ENCODE measurements at regions not wholly inside any gene's neighbourhood (a gene's known extent, or its start where the extent isn't known, plus 50 kb on each side); places are given as distances from the start of the nearest gene placed in this dataset.

GRCh38 chr6:113077794-113078193 lies 730.7 kb downstream of the RFPL4B start:
- intact Hi-C loops (cut with micrococcal nuclease) = no loop called here

GRCh38 chr6:113078791-113079190 lies 731.7 kb downstream of the RFPL4B start:
- intact Hi-C loops (cut with micrococcal nuclease) = no loop called here

GRCh38 chr6:113082745-113083144 lies 735.6 kb downstream of the RFPL4B start:
- intact Hi-C loops (cut with micrococcal nuclease) = no loop called here

GRCh38 chr6:113083947-113084346 lies 736.8 kb downstream of the RFPL4B start:
- intact Hi-C loops (cut with micrococcal nuclease) = no loop called here

GRCh38 chr6:113089056-113089455 lies 741.9 kb downstream of the RFPL4B start:
- intact Hi-C loops (cut with micrococcal nuclease) = no loop called here

GRCh38 chr6:113092795-113093194 lies 745.7 kb downstream of the RFPL4B start:
- intact Hi-C loops (cut with micrococcal nuclease) = no loop called here

- intact Hi-C loops (cut with micrococcal nuclease) = no loop called here
Measured at GRCh38 chr6:113094779-113095178, 747.6 kb downstream of the RFPL4B start.

- intact Hi-C loops (cut with micrococcal nuclease) = no loop called here
Measured at GRCh38 chr6:113095841-113096240, 748.7 kb downstream of the RFPL4B start.

- intact Hi-C loops (cut with micrococcal nuclease) = no loop called here
Measured at GRCh38 chr6:113102761-113103160, 754.4 kb upstream of the MARCKS start.

GRCh38 chr6:113103634-113104361 lies 753.3 kb upstream of the MARCKS start:
- intact Hi-C loops (cut with micrococcal nuclease) = no loop called here

- intact Hi-C loops (cut with micrococcal nuclease) = no loop called here
Measured at GRCh38 chr6:113104541-113104940, 752.6 kb upstream of the MARCKS start.

- intact Hi-C loops (cut with micrococcal nuclease) = no loop called here
Measured at GRCh38 chr6:113104951-113105350, 752.2 kb upstream of the MARCKS start.

GRCh38 chr6:113110211-113110610 lies 746.9 kb upstream of the MARCKS start:
- intact Hi-C loops (cut with micrococcal nuclease) = no loop called here

GRCh38 chr6:113111550-113111949 lies 745.6 kb upstream of the MARCKS start:
- intact Hi-C loops (cut with micrococcal nuclease) = no loop called here

GRCh38 chr6:113112086-113112485 lies 745.1 kb upstream of the MARCKS start:
- intact Hi-C loops (cut with micrococcal nuclease) = no loop called here

- intact Hi-C loops (cut with micrococcal nuclease) = no loop called here
Measured at GRCh38 chr6:113115196-113115595, 741.9 kb upstream of the MARCKS start.

- intact Hi-C loops (cut with micrococcal nuclease) = no loop called here
Measured at GRCh38 chr6:113120224-113120581, 736.9 kb upstream of the MARCKS start.

GRCh38 chr6:113120582-113121285 lies 736.4 kb upstream of the MARCKS start:
- intact Hi-C loops (cut with micrococcal nuclease) = no loop called here

GRCh38 chr6:113121571-113121970 lies 735.6 kb upstream of the MARCKS start:
- intact Hi-C loops (cut with micrococcal nuclease) = no loop called here

- intact Hi-C loops (cut with micrococcal nuclease) = no loop called here
Measured at GRCh38 chr6:113122060-113122459, 735.1 kb upstream of the MARCKS start.

- intact Hi-C loops (cut with micrococcal nuclease) = no loop called here
Measured at GRCh38 chr6:113125626-113126025, 731.5 kb upstream of the MARCKS start.

GRCh38 chr6:113127786-113128419 lies 729.2 kb upstream of the MARCKS start:
- intact Hi-C loops (cut with micrococcal nuclease) = no loop called here

GRCh38 chr6:113128661-113129060 lies 728.5 kb upstream of the MARCKS start:
- intact Hi-C loops (cut with micrococcal nuclease) = no loop called here

All from T-helper 2 cell treated with Interferon-gamma antibody and Interleukin-4, amounts not matched to agents 100 ng/mL and 5 ng/mL, for 36 hours (primary cell).